GM21786 (cell line): ENCODE measurements at regions not wholly inside any gene's neighbourhood (a gene's known extent, or its start where the extent isn't known, plus 50 kb on each side); places are given as distances from the start of the nearest gene placed in this dataset.
"Not testable (repeated sequence)": the region's sequence is repeated elsewhere in the genome, so short reads cannot be mapped to it uniquely, and the experiment has no call there.

Experiments
- ATAC-seq: cut with Tn5 transposase; IDR thresholded peaks from one replicate; pipeline ENCODE4 v1.9.1; 2021; ENCODE audit not compliant: unreplicated experiment

DNA sequence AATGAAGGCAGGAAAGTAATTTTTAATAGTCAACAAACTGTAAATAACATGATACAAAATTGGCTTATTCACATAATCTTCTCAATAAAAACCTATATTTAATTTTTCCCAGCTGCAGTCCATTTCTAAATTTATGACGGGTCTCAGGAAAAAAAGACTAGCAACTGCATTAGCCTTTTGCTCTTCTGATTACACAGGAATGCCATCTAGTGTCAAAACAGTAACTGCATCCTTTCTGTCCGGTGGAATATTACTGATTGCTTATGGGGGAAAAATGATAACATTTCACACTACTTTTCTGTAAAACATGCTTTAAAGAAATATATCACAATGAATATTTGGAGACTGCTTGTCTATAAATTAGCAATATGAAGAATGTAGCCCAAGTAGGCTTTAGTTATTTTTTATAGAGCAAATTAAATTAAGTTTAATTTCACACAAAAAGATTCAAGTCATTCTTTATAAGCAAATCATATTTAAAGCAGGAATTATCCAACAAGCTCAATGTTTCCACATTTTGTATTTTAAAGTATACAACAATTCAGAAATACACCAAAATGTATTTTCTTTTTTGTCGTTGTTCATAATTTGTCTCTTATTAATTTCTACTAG, 534.7 kb downstream of the CDH10 start:
- ATAC-seq: no peak

DNA sequence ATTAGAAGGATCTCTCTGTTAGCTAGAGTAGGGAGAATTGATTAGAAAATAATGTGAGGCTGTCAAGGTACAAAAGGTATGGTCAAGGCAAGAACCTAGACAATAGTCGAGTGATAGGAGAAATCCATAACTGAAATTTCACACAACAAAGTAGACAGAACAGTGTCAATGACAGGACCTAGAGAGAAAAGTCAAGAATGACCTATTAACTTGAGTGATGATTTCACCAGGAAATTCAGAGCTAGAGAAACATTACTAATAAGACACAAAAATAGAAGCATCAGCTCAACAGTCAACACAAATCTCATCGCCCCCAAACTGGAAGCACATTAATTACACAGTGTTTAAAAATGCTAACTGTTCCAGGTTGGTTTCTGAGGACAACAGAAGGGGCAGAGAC, 532.4 kb downstream of the CDH10 start:
- ATAC-seq: no peak

DNA sequence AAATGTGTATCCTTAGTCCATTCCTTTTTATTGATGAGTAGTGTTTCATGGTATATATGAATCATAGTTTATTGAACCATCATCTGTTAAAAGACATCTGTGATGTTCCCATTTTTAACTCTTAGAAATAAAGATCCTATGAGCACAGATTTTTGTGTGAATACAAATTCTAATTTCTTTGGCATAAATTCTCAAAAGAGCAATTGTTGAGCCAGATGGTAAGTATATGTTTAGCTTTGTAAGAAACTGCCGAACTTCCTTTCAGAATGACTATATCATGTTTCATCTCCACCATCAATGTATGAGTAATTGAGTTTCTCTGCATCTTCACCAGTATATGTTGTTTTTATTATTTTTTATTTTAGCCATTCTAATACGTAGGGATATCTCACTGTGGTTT, 526.4 kb downstream of the CDH10 start:
- ATAC-seq: no peak

DNA sequence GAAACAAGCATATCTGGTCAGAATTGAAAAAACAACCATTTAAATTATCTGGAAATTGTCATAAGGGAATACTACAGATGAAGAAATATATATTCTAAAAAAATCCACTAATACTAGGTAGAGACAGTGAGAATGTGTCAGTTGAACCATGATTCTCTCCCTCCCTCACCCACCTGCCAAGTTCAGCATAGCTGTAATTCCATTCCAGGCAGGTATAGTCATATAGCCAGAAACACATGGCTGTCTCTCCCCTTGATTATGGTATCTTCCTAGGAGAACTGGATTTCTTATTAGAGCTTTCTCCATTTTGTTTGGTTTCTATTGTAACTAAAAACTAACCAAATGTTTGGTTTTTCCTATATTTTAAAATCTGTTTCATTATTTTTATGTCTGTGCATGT, 509.2 kb downstream of the CDH10 start:
- no peak for ATAC-seq

DNA sequence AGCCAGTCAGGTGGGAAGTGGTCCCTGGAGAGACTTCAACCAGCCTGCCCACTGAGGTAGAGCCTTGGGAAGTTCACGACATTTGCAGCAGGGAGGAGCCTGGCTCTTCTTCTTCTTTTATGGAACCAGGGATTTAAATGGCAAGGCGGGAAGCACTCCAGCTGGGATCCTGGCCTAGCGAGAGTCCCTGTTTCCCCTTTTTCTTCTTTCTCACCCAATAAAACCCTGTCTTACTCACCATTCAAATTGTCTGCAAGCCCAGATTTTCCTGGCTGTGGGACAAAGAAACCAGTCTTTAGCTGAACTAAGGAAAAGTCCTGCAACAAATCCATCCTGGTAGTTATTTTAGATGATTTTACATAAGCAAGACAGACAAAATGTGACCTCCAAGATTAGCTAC, 503.7 kb downstream of the CDH10 start:
- ATAC-seq: no peak

DNA sequence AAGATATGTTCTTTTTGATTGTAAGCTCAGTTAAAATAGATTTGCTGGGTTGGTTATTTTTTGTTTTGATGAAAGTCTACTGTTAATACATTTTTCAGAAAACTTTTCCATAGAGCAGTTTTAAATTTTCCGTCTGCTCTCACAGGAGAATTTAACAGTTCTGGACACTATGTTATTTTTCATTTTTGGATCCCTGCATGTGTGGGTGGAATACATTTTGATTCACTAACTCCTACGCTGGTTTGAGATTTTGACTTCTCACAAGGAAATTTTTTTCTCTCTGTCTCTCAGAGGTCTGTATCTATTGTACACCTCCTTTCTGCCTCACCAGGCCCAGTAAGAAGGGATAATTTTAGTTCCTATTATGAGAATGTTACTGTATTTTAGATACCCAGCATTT, 502.4 kb downstream of the CDH10 start:
- ATAC-seq: no peak

DNA sequence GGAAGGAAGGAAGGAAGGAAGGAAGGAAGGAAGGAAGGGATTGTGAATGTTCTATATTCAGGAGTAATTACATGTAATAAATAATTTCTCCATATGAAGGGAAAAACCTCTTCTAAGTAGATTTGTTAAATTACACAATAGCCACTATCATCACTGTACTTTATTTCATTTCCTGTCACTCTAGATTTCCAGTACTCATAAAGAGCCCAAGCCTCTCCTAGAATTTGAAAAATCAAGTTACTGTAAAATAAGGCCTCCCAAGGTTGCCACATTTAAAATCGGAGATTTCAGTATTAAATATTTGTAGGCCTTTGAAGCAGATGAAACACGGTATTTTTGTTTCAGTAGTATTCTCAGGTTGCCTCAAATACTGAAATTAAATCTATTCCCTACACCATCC, 499.0 kb downstream of the CDH10 start:
- no peak for ATAC-seq

DNA sequence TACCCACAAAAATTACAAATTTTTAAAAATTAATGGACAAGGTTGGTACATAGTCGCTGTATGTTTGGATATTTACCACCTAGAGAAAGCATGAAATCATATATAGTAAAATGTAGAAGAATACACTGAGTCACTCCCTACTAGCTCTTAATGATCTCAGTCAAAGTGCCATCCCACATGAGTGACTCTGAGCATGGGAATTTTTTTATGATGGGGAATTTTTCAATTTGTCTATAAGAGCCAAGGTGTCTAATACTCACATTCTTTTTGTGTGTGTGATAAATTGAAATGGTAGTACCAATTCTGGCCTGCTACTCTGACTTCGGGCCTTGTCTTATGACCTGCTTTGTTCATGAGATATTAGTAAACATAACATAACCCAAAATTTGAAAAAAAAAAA, 483.2 kb downstream of the CDH10 start:
- no peak for ATAC-seq

DNA sequence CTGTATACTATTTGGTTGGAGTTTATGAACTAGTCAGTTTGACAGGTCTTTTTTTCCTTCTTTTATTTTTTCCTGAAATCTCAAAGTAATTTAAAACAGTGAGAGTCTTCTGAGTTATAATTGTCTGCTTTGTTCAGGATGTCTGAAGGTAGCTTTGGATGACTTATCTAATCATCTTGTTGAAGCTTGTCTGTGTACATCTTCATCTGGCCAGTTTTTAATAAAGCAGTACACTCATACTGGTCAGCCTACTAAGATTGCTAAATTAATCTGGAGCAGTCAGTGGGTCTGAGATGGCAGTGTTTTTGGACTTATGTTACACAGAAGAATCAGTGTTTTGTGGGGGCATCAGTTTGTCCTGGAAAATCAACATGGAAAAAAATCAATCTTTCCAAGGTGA, 482.4 kb downstream of the CDH10 start:
- ATAC-seq: no peak

DNA sequence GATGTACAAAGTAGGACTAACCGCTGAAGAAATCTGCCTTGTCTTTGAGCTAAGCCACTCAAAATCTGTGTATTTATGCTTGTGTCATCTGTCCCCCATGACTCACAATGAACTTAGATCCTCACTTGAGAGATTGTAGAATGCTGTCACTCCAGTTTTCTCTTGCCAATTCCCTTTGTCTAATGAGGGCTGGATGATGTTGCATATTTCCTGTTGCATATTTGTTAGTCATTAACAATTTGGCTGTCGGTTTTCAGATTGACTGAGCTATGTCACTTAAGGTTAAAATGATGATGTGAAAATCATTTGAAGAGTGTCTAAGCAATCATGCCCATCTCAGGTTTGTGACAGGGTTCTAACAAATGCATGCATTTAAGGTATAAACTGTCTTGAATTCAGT, 481.7 kb downstream of the CDH10 start:
- no peak for ATAC-seq

DNA sequence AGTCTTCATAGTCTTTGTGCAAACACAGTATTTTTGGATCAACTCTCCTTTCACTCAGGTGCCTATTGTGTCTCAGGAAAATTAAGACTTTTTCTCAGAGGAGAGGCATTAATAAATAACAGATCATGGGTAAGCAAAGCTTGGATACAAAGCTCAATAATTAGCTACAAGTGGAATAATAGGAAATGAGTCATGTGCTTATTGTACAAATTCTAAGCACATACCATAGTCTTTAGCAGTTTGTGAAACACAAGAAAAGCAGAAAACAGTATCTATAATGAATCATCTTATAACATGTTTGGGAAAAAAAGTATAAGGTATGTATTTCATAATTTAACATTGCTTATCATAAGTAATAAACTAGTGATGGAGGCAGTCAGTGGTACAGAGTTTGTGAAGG, 477.0 kb downstream of the CDH10 start:
- no peak for ATAC-seq

DNA sequence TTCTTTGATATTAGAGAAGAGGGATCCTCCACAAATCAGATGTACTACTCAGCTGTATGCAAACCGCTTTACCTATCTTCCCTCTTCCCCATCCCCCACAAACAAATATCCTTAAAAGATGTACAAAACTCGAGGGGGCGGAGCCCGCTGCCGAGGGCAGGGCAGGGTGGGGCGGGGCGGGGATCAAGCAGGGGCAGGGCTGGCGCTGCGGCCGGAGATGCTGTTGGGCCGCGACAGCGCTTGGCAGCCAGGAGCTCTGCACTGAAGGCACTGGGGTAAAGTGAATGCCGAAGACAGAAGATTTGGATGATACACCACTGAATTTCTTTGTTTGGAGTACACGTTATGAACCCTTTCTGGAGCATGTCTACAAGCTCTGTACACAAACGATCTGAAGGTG, 474.8 kb downstream of the CDH10 start:
- ATAC-seq: no peak

DNA sequence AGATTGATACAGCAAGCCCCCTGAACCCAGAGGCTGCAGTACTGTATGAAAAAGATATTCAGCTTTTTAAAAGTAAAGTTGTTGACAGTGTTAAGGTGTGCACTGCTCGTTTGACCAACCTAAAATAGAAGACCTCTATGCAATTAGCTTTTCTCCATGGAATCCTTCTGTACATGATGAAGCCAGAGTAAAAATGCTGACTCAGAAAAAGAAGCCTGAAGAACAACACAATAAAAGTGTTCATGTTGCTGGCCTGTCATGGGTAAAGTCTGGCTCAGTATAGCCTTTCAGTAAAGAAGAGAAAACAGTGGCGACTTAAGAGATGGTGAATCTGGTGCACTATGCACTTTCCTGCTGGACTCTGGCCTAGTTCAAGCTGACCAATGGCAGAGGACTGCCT, 473.8 kb downstream of the CDH10 start:
- ATAC-seq: not testable (repeated sequence)

DNA sequence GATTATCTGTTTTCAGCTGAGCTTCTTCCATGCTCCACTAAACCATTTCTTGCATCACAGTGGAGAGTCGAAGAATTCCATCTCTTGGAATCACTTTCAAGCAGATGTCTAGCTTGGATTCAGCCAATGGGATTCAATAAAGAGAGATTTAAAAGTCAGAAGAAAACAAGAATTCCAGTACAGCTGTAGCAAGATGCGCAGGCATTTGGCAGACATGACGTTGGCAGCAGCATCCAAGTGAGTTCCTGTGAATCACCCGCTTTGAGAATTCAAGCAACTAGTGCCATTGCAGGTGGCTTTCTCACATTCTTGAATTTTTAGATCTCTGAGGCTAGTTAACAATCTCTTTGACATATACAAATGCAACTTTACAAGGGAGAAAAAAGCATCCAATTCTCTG, 467.0 kb downstream of the CDH10 start:
- ATAC-seq: no peak

DNA sequence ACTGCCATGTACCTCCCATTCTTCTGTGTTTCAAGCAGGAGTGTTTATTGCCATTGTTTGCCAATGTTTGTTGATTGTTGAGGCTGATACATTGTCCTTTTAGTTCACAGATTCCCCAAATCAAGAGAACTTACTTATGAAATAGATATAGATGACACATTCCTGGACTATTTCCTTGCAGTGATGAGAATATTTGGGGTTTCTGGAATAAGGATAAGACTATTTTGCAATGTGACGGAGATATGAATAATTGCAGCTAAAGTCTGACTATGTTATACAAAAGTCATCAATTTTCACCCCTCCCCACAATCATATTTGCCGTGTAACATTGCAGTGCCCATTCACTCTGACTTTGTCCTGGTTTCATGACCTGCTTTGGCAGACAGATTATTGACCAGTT, 460.8 kb downstream of the CDH10 start:
- no peak for ATAC-seq

DNA sequence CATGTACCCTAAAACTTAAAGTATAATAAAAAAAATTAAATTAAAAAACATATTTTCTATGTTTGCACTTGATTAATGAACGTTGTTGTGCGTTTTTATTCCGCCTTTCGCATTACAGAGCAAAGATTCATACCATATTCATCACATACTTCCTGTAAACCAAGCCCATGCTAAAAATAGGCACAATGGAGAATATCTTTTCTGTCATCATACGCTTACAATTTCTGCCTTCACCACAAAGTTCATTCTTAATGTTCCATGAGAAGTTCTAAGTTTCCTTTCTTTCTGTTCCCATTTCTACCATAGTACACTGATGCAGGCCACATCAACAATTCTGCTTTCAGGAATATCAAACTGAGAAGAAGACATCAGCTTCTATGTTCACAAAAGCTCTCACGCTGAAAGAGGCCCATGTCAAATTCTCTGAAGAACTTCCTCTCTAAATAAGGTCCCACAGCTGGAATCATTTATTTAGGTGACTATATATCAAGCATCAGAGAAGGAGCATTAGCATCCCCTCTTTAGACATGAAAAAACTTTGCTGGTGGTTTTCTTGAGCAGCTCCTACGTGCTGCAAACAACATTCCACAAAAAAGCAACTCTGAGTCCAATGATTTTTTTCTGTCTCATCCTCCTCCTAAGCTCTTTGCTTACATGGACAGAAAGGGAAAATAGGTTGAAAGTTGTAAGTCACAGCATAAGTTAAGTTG, 456.4 kb downstream of the CDH10 start:
- no peak for ATAC-seq

DNA sequence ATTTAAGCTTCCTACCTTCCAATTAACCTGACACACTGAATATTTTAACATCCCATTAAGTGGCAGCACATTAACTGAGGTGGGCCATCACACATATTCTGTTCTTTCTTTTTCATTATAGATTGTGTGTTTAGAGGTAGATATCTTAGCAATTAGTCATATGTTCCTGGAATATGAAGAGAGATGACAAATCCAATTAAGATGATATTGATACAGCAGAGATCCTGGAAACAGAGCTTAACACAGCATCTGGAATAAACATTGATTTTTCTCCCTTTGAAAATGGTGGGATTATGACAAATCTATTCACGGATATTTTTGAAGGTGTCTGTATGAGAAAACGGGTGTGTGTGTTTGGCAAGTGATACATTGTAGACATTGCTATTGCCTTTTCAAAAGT, 448.0 kb downstream of the CDH10 start:
- no peak for ATAC-seq

DNA sequence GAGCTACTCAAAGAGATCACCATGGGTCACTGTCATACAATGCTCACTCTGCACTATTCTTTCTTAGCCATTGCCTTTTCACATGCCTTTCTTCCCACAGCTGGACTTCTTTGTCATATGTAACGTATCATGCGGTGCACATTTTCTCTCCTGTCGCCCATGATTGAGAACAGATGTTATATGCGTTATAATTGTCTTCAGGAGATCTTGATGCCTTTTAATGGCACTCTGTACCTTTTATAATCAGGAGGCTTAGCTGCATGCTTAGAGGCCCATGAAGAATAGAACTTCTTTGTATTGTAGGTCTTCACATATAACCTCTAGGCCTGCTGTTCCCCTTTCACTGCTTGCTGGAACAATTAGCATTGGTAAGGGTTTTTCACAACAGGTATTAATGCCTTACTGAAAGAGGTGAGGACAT, 436.1 kb downstream of the CDH10 start:
- ATAC-seq: no peak

DNA sequence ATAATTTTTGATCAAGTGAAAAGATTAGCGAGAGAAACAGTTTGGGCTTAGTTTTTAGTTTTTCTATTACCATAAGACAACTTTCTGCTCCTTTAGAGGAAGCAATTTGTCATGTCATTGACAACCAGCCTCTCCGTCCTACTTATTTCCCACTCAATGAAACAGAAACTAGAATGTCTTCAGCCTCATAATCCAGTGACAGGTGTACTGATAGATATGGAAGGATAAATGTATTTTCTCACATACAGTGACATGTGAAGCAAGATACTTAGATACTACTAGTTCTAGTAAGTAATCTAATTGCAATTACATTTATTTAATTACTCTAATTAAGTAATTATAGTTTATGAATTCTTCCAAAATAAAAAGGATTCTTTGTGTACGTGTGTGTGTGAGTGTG, 429.7 kb downstream of the CDH10 start:
- no peak for ATAC-seq

DNA sequence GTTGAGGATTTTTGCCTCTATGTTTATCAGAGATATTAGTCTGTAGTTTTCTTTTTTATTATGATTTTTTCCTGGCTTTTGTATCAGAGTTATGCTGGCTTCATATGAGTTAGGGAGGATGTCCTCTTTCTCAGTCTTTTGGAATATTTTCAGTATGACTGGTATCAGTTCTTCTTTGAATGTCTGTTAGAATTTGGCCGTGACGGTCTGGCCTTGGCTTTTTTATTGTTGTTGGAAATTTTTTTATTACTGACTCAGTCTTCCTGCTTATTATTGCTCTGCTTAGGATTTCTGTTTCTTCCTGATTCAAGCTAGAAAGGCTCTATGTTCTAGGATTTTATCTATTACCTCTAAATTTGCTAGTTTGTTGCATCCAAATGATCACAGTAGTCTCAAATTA, 421.9 kb downstream of the CDH10 start:
- ATAC-seq: no peak

DNA sequence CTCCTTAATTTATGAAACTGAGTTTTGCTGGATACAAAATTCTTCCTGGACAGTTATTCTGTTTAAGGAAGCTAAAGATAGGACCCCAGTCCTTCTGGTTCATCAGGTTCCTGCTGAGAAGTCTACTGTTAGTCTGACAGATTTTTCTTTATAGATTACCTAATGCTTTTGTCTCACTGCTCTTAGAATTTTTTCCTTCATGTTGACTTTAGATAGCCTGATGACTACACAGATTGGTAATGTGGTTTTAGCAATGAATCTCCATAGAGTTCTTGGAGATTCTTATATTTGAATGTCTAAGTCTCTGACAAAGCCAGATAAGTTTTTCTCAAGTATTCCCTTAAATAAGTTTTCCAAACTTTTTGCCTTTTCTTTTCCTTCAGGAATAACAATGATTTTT, 419.7 kb downstream of the CDH10 start:
- ATAC-seq: no peak

DNA sequence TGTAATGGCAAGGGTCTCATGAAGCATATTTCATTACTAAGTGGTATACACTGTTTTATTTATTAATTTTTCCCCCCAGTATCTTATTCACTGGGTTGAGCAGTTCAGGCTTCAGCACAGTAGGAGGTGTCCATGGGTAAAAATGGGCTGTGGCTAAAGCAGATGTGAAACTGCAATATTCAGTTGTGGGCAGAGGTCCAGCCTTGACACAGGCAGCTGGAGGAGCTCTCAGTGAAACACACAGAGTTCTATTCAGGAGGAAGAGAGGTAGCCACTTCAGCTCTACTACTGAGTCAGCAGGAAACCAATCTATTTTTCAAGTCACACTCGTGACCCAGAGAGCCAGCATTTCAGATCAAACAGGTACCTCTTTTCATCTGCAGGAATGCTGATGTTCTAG, 418.3 kb downstream of the CDH10 start:
- ATAC-seq: no peak

DNA sequence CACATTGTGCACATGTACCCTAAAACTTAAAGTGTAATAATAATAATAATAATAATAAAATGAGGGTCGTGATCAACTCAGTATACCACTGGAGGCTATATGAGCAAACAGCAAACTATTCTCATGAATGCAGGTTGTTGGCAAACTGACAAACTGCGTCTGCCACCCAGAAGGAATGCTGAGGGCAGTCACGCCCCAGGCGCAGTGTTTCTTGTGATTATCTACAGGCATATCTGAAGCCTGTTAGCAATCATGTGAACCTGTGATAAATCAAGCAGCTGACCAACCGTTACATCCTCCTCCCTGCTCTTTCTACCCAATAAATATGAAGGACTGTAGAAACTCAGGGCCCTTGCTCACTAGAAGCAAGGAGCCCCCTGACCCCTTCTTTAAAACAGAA, 416.9 kb downstream of the CDH10 start:
- not testable (repeated sequence) for ATAC-seq
